Hepatocyte (in vitro differentiated cells): ENCODE measurements at regions not wholly inside any gene's neighbourhood (a gene's known extent, or its start where the extent isn't known, plus 50 kb on each side); places are given as distances from the start of the nearest gene placed in this dataset.

Source experiments
- CTCF ChIP-seq: fragments of 200-600 bp; sonication (generic); IDR thresholded peaks from 2 replicates; pipeline ENCODE4 v1.5.1; 2016; ENCODE audit warnings: antibody characterized with exemption, mild to moderate bottlenecking; ENCODE audit not compliant: poor library complexity
- EZH2 ChIP-seq: fragments of 200-600 bp; sonication (generic); IDR thresholded peaks from 2 replicates; pipeline ENCODE4 v1.6.1; 2016; ENCODE audit warnings: antibody characterized with exemption, mild to moderate bottlenecking, borderline replicate concordance
- EZH2phosphoT487 ChIP-seq: fragments of 200-600 bp; sonication (generic); IDR thresholded peaks from one replicate; pipeline ENCODE4 v1.6.1; 2018; ENCODE audit warnings: antibody characterized with exemption, mild to moderate bottlenecking, low read depth, moderate library complexity; ENCODE audit not compliant: unreplicated experiment, severe bottlenecking

- TF ChIP-seq EZH2phosphoT487 (no peak), CTCF (no peak), EZH2 (no peak)
Observed at GRCh38 chr3:191094057-191094845, 104.8 kb upstream of the OSTN start.
